Daoy (cell line): ENCODE measurements at regions not wholly inside any gene's neighbourhood (a gene's known extent, or its start where the extent isn't known, plus 50 kb on each side); places are given as distances from the start of the nearest gene placed in this dataset.

Experiments
- DNase-seq: peaks from one replicate; pipeline ENCODE4 v3.0.0-alpha.2; 2015; ENCODE audit warnings: low read depth

GRCh38 chr5:60261732-60262131 is 368.2 kb upstream of the PDE4D start:
- no peak for DNase-seq

GRCh38 chr5:60260658-60261057 is 367.1 kb upstream of the PDE4D start:
- no peak for DNase-seq

- DNase-seq, result no peak
Measured at GRCh38 chr5:60259730-60260129, 366.2 kb upstream of the PDE4D start.

GRCh38 chr5:60257596-60258271 is 364.2 kb upstream of the PDE4D start:
- DNase-seq, result no peak

GRCh38 chr5:60256546-60256945 is 363.0 kb upstream of the PDE4D start:
- DNase-seq, result no peak

GRCh38 chr5:60248901-60249300 is 355.4 kb upstream of the PDE4D start:
- no peak for DNase-seq

GRCh38 chr5:60243713-60244112 is 350.2 kb upstream of the PDE4D start:
- DNase-seq, result no peak

GRCh38 chr5:60232036-60232795 is 338.7 kb upstream of the PDE4D start:
- DNase-seq, result no peak

GRCh38 chr5:60230456-60230855 is 336.9 kb upstream of the PDE4D start:
- DNase-seq, result no peak

- DNase-seq, result no peak
Measured at GRCh38 chr5:60229691-60230185, 336.2 kb upstream of the PDE4D start.

GRCh38 chr5:60228676-60229075 is 335.1 kb upstream of the PDE4D start:
- DNase-seq, result no peak

GRCh38 chr5:60226128-60226527 is 332.6 kb upstream of the PDE4D start:
- DNase-seq, result no peak

GRCh38 chr5:60223342-60223741 is 329.8 kb upstream of the PDE4D start:
- no peak for DNase-seq

- no peak for DNase-seq
Measured at GRCh38 chr5:60219921-60220320, 326.4 kb upstream of the PDE4D start.

- DNase-seq, result no peak
Measured at GRCh38 chr5:60210810-60211209, 317.3 kb upstream of the PDE4D start.

GRCh38 chr5:60209146-60209840 is 315.8 kb upstream of the PDE4D start:
- no peak for DNase-seq

GRCh38 chr5:60208716-60209115 is 315.2 kb upstream of the PDE4D start:
- no peak for DNase-seq

GRCh38 chr5:60207040-60207439 is 313.5 kb upstream of the PDE4D start:
- DNase-seq, result no peak

GRCh38 chr5:60206234-60206633 is 312.7 kb upstream of the PDE4D start:
- no peak for DNase-seq

- DNase-seq, result no peak
Measured at GRCh38 chr5:60205071-60205470, 311.5 kb upstream of the PDE4D start.

GRCh38 chr5:60196385-60197113 is 303.0 kb upstream of the PDE4D start:
- DNase-seq, result peak; percentile 7

GRCh38 chr5:60195551-60195950 is 302.0 kb upstream of the PDE4D start:
- no peak for DNase-seq
